ENCODE measurements at regions not wholly inside any gene's neighbourhood (a gene's known extent, or its start where the extent isn't known, plus 50 kb on each side); places are given as distances from the start of the nearest gene placed in this dataset.
A peak's percentile ranks its signal among the peaks of the same experiment; 100 is the strongest.

DNA sequence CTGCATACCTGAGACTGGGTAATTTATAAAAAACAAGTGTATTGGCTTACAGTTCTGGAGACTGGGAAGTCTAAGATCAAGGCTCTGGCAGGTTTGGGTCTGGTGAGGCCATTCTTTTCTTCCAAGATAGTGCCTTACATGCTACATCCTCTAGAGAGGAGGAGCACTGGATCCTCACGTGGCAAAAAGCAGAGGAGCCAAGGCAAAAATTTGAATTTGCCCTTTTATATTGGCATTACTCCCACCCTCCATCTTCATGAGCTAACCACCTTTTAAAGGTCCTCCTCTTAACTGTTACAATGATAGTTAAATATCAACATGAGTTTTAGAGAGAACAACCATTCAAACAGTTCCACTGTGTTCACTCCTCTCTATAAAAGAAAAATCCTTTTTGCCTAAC lies 286.3 kb upstream of the SEL1L start:
- no peaks in the 10 kb centered on the region for H3K36me3 Mint-ChIP-seq
- no peaks in the 10 kb centered on the region for H3K27me3 Mint-ChIP-seq
- no peak overlapping the region for H3K4me3 Mint-ChIP-seq
- no peaks in the 10 kb centered on the region for H3K4me1 Mint-ChIP-seq
- H3K9me3 Mint-ChIP-seq: peaks cover 11% of the 10 kb centered on the region
- ATAC-seq: no peak
- no peak overlapping the region for H3K27ac Mint-ChIP-seq

DNA sequence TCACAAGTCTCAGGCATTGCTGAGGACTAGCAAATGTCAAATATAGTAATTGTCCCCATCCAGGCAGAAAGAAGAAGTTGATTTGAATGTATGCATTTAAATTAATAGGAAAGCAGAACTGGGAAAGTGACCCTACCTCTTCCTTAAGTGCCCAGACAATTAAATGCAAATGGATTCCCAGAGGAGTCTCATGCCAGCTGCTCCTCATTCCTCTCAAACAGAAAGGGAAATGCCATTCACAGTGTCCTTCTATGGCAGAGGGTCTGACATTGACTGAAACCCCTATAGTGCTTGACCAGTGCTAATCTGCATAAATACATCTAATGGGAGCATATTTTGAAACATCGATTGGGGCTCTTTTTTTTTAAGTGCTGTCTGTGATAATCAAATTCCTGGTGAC lies 292.4 kb upstream of the SEL1L start:
- H3K27ac Mint-ChIP-seq: no peak overlapping the region
- peaks cover 6% of the 10 kb centered on the region for H3K9me3 Mint-ChIP-seq
- ATAC-seq: no peak
- H3K27me3 Mint-ChIP-seq: no peaks in the 10 kb centered on the region
- H3K4me3 Mint-ChIP-seq: no peak overlapping the region
- H3K36me3 Mint-ChIP-seq: no peaks in the 10 kb centered on the region
- H3K4me1 Mint-ChIP-seq: no peaks in the 10 kb centered on the region

DNA sequence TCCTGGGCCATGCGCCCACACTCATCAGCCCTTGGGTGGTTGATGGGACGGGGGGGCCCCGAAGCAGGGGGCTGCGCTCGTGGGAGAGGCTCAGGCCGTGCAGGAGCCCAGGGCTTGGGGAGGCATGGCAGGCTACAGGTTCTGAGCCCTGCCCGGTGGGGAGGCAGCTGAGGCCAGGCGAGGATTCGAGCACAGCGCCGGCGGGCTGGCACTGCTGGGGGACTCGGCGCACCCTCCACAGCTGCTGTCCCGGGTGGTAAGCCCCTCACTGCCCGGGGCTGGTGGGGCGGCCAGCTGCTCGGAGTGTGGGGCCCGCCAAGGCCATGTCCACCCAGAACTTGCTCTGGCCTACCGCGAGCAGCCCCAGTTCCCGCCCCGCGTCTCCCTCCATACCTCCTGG lies 295.8 kb upstream of the SEL1L start:
- Mint-ChIP-seq H3K27me3 (no peaks in the 10 kb centered on the region), H3K36me3 (no peaks in the 10 kb centered on the region), H3K9me3 (peaks cover 3% of the 10 kb centered on the region), H3K27ac (no peak overlapping the region), H3K4me1 (no peaks in the 10 kb centered on the region), H3K4me3 (no peak overlapping the region)
- peak; percentile 41 for ATAC-seq

DNA sequence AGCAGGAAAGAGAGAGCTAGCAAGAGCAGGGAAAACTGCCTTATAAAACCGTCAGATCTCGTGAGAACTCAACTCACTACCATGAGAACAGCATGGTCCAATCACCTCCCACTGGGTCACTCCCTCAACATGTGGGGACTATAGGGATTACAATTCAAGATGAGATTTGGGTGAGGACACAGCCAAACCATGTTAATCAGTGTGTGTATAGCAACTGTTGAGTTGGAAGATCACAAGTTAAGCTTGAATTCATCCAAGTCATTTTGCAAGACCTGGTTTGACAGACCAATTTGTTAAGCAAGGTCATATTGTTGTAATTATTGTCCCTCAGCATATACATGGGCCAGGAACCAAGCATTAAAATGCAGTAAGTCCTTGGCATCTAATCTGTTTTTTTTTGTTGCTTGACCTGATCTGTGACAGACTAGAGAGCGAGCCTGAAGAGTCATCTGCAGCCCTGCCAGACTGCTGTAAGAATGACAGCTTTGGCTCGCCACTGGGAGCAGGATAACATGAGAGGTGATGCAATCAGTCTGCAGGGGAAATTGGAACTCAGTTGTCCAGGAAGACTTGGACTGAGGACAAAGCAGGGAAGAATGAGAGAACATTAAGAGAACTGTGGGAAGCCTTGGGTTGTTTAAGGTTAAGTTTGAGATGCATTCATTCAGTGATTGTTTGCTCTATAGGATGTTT lies 297.6 kb upstream of the SEL1L start:
- no peak overlapping the region for H3K4me3 Mint-ChIP-seq
- H3K4me1 Mint-ChIP-seq: no peaks in the 10 kb centered on the region
- no peak for ATAC-seq
- H3K9me3 Mint-ChIP-seq: peaks cover 7% of the 10 kb centered on the region
- no peaks in the 10 kb centered on the region for H3K36me3 Mint-ChIP-seq
- H3K27me3 Mint-ChIP-seq: no peaks in the 10 kb centered on the region
- no peak overlapping the region for H3K27ac Mint-ChIP-seq

DNA sequence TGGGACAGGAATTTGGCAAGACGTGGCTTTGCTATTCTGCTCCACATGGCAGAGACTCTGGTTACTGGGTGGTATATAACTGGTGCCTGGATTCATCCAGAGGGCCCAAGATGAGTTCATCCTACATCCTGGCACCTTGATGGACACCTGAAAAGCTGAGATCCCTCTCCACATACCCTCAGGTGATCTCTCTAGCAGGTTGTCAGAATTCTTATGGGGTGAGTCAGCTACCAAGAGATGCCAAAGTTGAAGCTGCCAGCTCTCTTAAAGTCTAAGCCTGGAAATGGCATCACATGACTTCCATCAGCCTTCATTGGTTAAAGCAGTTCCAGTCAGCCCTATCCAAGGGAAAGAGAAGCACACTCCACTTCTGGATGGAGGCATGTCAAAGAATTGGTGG lies 300.7 kb upstream of the SEL1L start:
- Mint-ChIP-seq H3K36me3 (no peaks in the 10 kb centered on the region), H3K4me1 (no peaks in the 10 kb centered on the region)

DNA sequence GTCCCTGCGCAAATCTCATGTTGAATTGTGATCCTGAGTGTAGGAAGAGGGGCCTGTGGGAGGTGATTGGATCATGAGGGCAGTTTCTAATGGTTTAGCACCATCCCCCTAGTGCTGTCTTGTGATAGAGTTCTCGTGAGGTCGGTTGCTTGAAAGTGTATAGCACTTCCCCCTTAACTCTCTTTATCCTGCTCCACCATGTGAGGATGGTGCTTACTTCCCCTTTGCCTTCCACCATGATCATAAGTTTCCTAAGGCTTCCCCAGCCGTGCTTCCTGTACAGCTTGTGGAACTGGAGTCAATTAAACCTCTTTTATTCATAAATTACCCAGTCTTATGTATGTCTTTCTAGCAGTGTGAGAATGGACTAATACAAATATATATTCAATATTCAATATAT lies 303.7 kb upstream of the SEL1L start:
- Mint-ChIP-seq H3K4me1 (no peaks in the 10 kb centered on the region), H3K9me3 (peaks cover 9% of the 10 kb centered on the region), H3K27ac (no peak overlapping the region), H3K36me3 (no peaks in the 10 kb centered on the region), H3K4me3 (no peak overlapping the region), H3K27me3 (no peaks in the 10 kb centered on the region)
- no peak for ATAC-seq

More for the DNA sequence above, 300.7 kb upstream of the SEL1L start:
- Mint-ChIP-seq H3K27ac (no peak overlapping the region), H3K4me3 (no peak overlapping the region), H3K27me3 (no peaks in the 10 kb centered on the region), H3K9me3 (peaks cover 6% of the 10 kb centered on the region)
- no peak for ATAC-seq

DNA sequence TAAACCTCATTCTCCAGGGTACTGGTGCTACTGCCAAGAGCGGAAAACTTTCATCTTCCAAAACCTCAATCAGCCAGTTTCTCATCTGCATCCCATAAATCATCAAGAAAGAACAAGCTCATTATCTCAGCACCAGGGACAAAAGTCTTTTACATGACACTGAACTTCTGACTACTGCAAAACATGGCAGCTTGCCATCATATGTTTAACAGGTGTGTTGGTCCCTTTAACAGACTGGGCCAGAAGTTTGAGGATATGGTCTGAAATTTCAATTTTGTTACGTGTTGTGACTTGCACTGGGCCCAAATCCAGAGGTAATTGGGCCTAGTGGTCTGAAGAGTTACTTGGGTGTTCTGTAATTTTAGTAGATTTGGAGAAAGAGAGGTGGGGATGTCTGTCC lies 305.4 kb upstream of the SEL1L start:
- H3K36me3 Mint-ChIP-seq: no peaks in the 10 kb centered on the region
- H3K9me3 Mint-ChIP-seq: peaks cover 9% of the 10 kb centered on the region
- ATAC-seq: no peak

DNA sequence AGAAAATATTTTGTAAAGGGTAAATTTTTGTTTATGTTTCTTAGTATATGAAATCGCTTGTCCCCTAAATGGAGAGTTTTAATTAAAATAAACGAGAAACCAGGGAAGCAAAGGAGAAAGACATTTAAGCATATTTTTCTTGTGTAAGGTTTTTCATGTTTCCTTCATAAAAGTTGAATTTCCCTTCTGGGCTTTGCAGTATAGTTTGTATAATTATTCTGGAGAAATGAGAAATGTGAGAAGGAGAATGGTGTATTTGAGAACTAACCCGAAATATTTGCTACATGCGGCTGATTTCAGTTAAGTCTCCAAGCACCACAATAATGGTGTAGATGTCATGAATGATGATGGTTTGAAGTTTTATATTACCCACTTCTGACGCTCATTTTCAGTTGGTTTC lies 307.7 kb upstream of the SEL1L start:
- no peaks in the 10 kb centered on the region for H3K36me3 Mint-ChIP-seq
- H3K27me3 Mint-ChIP-seq: no peaks in the 10 kb centered on the region
- no peak overlapping the region for H3K4me3 Mint-ChIP-seq
- ATAC-seq: no peak
- H3K27ac Mint-ChIP-seq: no peak overlapping the region
- H3K4me1 Mint-ChIP-seq: no peaks in the 10 kb centered on the region
- peaks cover 11% of the 10 kb centered on the region for H3K9me3 Mint-ChIP-seq

More for the DNA sequence above, 305.4 kb upstream of the SEL1L start:
- H3K4me1 Mint-ChIP-seq: no peaks in the 10 kb centered on the region
- H3K4me3 Mint-ChIP-seq: no peak overlapping the region
- no peaks in the 10 kb centered on the region for H3K27me3 Mint-ChIP-seq
- H3K27ac Mint-ChIP-seq: no peak overlapping the region

DNA sequence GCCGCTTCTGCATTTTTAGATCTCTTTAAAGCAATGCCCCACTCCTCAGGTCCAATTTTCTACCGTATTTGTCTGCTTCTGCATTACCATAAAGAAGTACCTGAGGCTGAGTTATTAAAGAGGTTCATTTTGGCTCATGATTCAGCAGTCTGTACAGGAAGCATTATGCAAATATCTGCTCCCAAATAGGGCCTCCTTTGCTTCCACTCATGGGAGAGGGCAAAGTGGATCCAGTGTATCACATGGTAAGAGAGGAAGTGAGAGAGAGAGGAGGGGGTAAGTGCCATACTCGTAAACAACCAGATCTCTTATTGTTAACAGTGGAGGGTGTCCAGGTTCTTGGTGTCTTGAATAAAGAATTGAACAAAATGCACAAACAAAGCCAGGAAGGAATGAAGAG lies 316.1 kb upstream of the SEL1L start:
- H3K36me3 Mint-ChIP-seq: no peaks in the 10 kb centered on the region
- no peak for ATAC-seq

DNA sequence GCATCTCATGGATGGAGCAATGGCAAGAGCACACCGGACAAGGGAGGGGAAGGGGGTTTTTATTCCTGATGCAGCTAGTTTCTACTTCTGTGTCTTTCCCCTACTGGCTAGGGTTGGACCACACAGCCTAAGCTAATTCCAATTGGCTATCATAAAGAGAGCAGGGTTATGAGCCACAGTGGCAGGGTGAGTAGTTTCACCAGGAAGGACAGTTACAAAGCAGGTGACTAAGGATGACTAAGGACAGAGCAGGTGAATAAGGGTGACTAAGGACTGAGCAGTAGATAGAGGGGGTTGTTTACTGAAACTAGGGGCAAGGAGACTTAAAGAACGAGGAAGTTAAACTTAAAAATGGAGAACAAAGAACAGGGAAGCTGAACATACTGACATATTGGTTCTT lies 321.4 kb upstream of the SEL1L start:
- peaks cover 17% of the 10 kb centered on the region for H3K9me3 Mint-ChIP-seq
- H3K27ac Mint-ChIP-seq: no peak overlapping the region
- H3K36me3 Mint-ChIP-seq: no peaks in the 10 kb centered on the region
- no peak for ATAC-seq
- H3K27me3 Mint-ChIP-seq: no peaks in the 10 kb centered on the region
- H3K4me1 Mint-ChIP-seq: no peaks in the 10 kb centered on the region
- H3K4me3 Mint-ChIP-seq: no peak overlapping the region

More for the DNA sequence above, 316.1 kb upstream of the SEL1L start:
- peaks cover 12% of the 10 kb centered on the region for H3K9me3 Mint-ChIP-seq
- no peak overlapping the region for H3K4me3 Mint-ChIP-seq
- no peaks in the 10 kb centered on the region for H3K4me1 Mint-ChIP-seq
- H3K27me3 Mint-ChIP-seq: no peaks in the 10 kb centered on the region
- no peak overlapping the region for H3K27ac Mint-ChIP-seq

DNA sequence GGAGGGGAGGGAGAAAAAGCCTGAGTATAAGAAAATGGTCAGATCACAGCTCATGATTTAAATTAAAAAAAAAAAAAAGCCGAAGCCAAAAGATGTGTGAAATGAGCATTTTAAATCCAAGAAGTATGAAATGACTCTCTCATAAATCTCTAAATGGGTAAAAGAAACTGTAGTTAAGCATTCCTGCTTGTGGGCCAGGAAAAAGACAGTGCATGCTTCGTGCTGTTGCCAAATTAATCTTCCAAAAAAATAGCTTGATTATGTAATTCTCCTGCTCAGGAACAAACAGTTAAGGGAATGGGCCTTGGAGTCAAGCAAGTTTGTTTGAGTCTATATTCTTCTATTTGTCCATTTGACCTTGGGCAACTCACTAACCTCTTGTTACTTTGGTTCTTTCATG lies 325.4 kb upstream of the SEL1L start:
- no peaks in the 10 kb centered on the region for H3K36me3 Mint-ChIP-seq

DNA sequence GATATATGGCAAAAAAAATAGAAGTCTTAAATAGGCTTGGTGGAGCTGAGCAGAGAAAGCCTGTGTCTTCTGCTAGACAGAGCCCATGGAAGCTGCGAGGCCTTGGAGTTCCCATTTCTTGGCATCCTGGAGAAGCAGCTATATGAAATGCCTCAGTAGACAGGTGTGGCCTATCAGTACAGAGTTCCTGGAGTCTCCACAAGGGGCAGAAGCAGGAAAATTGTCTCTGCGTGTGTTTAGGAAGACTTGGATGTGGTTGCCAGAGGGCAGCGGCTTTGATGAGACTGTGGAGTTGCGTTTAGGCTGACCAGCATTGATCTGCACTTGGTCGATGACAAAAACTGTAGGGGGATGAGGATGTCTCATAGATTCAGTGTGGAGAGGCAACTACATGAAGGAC lies 334.5 kb upstream of the SEL1L start:
- no peaks in the 10 kb centered on the region for H3K36me3 Mint-ChIP-seq
- H3K9me3 Mint-ChIP-seq: peaks cover 1% of the 10 kb centered on the region
- no peaks in the 10 kb centered on the region for H3K4me1 Mint-ChIP-seq
- no peak overlapping the region for H3K27ac Mint-ChIP-seq
- no peak for ATAC-seq
- H3K4me3 Mint-ChIP-seq: no peak overlapping the region
- H3K27me3 Mint-ChIP-seq: no peaks in the 10 kb centered on the region

More for the DNA sequence above, 325.4 kb upstream of the SEL1L start:
- ATAC-seq: no peak
- H3K4me1 Mint-ChIP-seq: no peaks in the 10 kb centered on the region
- H3K27ac Mint-ChIP-seq: no peak overlapping the region
- no peaks in the 10 kb centered on the region for H3K27me3 Mint-ChIP-seq
- H3K4me3 Mint-ChIP-seq: no peak overlapping the region
- peaks cover 17% of the 10 kb centered on the region for H3K9me3 Mint-ChIP-seq

DNA sequence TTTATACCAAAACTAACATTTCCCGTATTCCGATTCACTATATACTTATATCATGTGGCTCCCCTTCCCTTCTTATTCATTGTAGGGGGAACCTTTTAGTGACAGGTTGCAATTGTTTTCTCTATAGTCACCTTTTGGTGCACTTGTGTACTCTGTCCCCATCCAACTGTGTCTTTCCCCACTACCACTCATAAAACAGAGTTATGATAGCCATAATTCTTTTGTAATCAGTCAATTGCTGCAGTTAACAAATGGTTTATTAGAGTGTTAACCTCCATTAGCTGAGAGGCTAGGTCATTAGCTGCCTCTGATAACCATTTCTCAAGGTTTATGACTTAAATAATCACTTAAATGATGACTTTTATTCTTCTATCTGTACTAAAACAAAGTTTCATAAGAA lies 338.1 kb upstream of the SEL1L start:
- no peak for ATAC-seq
- H3K27ac Mint-ChIP-seq: no peak overlapping the region
- H3K36me3 Mint-ChIP-seq: peaks cover 9% of the 10 kb centered on the region
- peaks cover 11% of the 10 kb centered on the region for H3K9me3 Mint-ChIP-seq
- no peak overlapping the region for H3K4me3 Mint-ChIP-seq
- no peaks in the 10 kb centered on the region for H3K4me1 Mint-ChIP-seq
- no peaks in the 10 kb centered on the region for H3K27me3 Mint-ChIP-seq

DNA sequence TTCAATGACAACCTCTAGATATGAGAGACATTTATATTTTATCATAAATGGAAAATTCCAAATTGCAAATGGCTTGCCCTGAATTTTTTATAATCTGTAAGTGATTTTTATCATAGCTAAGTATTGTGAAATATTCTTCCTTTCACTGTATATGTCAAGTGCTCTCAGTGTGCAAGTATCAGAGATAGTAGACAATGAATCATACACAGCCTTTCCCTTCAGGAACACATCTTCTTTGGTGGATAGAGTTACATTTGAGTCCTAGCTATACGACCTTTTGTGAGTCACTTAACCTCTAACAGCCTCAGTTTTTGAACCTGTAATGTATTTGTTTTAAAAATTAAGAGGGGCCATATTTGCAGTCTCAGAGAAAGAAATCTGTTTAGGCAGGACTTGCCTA lies 350.7 kb upstream of the SEL1L start:
- no peaks in the 10 kb centered on the region for H3K4me1 Mint-ChIP-seq
- no peak overlapping the region for H3K27ac Mint-ChIP-seq
- no peak for ATAC-seq
- H3K9me3 Mint-ChIP-seq: peaks cover 3% of the 10 kb centered on the region
- no peaks in the 10 kb centered on the region for H3K36me3 Mint-ChIP-seq
- no peaks in the 10 kb centered on the region for H3K27me3 Mint-ChIP-seq
- no peak overlapping the region for H3K4me3 Mint-ChIP-seq

DNA sequence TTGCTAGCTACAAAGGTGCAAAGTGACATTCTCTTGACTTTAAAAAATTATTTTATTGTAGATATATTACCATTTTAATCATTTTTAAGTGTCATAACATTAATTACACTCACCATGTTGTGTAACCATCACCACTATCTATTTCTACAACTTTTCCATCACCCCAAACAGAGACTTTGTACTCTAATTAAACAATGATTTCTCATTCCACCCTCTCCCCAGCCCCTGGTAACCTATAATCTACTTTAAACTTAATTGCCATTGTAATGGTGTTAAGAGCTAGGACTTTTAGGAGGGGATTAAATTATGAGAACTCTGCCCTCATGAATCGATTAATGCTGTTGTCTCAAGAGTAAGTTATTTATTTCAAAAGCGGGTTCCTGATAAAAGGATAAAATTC lies 352.9 kb upstream of the SEL1L start:
- ATAC-seq: no peak
- Mint-ChIP-seq H3K27me3 (no peaks in the 10 kb centered on the region), H3K9me3 (peaks cover 6% of the 10 kb centered on the region), H3K4me3 (no peak overlapping the region), H3K36me3 (no peaks in the 10 kb centered on the region), H3K27ac (no peak overlapping the region), H3K4me1 (no peaks in the 10 kb centered on the region)

DNA sequence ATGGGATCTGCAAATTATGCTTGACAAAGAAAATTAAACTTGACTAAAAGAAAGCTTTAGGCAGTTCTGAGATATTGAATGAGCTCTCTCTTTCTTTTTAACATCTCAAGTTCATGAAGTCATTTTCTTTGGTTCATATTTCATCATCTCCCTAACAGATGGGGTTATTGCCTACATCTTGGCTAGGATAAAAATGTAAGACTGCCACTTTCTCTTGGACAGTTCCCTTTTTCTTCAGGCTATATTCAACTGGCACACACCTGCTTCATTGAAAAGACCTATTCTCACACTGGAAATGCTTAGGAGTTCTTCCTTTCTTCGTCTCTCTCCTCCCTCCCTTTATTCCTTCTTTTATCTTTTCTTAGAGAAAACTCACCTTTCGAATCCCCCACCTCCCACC lies 355.9 kb upstream of the SEL1L start:
- Mint-ChIP-seq H3K36me3 (no peaks in the 10 kb centered on the region), H3K27me3 (no peaks in the 10 kb centered on the region), H3K4me3 (no peak overlapping the region), H3K4me1 (no peaks in the 10 kb centered on the region), H3K9me3 (peaks cover 10% of the 10 kb centered on the region), H3K27ac (no peak overlapping the region)
- ATAC-seq: no peak

DNA sequence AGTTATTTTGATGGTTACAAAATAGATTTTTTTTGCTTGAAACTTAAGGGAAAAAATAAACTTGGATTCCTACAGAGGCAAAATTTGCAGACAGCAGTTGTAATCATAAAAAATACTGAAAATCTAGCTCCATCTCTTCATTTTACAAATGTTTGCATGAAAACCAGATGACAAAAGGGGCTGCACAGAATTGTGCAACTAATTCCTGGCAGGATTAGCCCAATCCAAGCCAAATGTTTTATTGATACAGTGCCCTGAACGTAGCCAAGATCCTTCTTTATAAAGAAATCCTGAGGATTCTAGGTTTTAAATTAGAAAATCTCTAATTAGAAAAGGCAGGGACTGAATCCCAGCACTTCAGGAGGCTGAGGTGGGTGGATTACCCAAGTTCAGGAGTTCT lies 356.4 kb upstream of the SEL1L start:
- H3K27me3 Mint-ChIP-seq: no peaks in the 10 kb centered on the region
- no peak overlapping the region for H3K4me3 Mint-ChIP-seq
- no peaks in the 10 kb centered on the region for H3K36me3 Mint-ChIP-seq
- no peak for ATAC-seq
- H3K4me1 Mint-ChIP-seq: no peaks in the 10 kb centered on the region
- H3K27ac Mint-ChIP-seq: no peak overlapping the region
- H3K9me3 Mint-ChIP-seq: peaks cover 11% of the 10 kb centered on the region

Measured in stimulated activated memory B cell treated with anti-CD40 and anti-IgM and Interleukin-4, amounts not matched to agents 10 μg/mL and 1 μg/mL and 100 μg/mL, for 72 hours (primary cell).